ENCODE measurements at regions not wholly inside any gene's neighbourhood (a gene's known extent, or its start where the extent isn't known, plus 50 kb on each side); places are given as distances from the start of the nearest gene placed in this dataset.
"Not testable (repeated sequence)": the region's sequence is repeated elsewhere in the genome, so short reads cannot be mapped to it uniquely, and the experiment has no call there.

DNA sequence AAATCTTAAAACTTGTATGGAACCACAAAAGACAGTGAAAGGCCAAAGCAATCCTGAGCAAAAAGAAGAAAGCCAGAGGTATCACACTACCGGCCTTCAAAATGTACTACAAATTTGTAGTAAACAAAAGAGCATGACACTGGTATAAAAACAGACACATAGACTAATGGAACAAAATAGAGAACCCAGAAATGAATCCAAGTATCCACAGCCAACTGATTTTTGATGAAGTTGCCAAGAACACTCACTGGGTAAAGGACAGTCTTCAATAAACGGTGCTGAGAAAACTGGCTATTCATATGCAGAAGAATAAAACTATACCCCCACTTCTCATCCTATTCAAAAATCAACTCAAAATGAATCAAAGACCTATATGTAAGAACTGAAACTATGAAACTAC, 390.1 kb downstream of the PRELID2 start:
- no peak for DNase-seq (ENCODE audit: extremely low read depth, low read depth)
- H3K4me3 ChIP-seq (replicated peaks; ENCODE audit: low read depth, low read length): no peak overlapping the region
- TF ChIP-seq, protein P1, sequence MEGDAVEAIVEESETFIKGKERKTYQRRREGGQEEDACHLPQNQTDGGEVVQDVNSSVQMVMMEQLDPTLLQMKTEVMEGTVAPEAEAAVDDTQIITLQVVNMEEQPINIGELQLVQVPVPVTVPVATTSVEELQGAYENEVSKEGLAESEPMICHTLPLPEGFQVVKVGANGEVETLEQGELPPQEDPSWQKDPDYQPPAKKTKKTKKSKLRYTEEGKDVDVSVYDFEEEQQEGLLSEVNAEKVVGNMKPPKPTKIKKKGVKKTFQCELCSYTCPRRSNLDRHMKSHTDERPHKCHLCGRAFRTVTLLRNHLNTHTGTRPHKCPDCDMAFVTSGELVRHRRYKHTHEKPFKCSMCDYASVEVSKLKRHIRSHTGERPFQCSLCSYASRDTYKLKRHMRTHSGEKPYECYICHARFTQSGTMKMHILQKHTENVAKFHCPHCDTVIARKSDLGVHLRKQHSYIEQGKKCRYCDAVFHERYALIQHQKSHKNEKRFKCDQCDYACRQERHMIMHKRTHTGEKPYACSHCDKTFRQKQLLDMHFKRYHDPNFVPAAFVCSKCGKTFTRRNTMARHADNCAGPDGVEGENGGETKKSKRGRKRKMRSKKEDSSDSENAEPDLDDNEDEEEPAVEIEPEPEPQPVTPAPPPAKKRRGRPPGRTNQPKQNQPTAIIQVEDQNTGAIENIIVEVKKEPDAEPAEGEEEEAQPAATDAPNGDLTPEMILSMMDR (IDR thresholded peaks at IDR 0.05; ENCODE audit: low read depth, low read length, missing control alignments): no peak

- no peak overlapping the region for H3K4me3 ChIP-seq (replicated peaks; ENCODE audit: low read depth, low read length)
- no peak for DNase-seq (ENCODE audit: extremely low read depth, low read depth)
- TF ChIP-seq, protein P1 (IDR thresholded peaks at IDR 0.05; ENCODE audit: low read depth, low read length, missing control alignments): no peak
Observed at GRCh38 chr5:145443964-145444363, 391.2 kb downstream of the PRELID2 start.

- H3K4me3 ChIP-seq (replicated peaks; ENCODE audit: low read depth, low read length): no peak overlapping the region
- no peak for DNase-seq (ENCODE audit: extremely low read depth, low read depth)
- TF ChIP-seq, protein P1 (IDR thresholded peaks at IDR 0.05; ENCODE audit: low read depth, low read length, missing control alignments): no peak
Observed at GRCh38 chr5:145443366-145443765, 391.8 kb downstream of the PRELID2 start.

DNA sequence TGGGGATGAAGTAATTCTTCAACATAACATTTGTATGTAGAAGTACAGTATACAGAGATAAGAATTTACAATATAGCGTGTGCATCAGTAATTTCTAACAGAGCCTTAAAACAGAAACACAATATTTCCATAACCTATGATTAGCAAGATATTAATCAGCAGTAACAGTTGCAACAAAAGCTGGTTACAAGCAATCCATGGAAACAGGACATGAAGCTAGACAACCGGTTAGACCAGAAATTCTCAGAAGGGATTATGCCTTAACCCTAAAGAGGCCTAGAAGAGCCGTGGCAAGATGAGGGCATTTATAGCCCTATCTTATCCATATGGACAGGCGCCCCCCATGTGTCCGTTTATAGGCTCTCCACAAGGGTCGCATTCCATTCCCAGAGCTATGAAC, 392.5 kb downstream of the PRELID2 start:
- not testable (repeated sequence) for DNase-seq (ENCODE audit: extremely low read depth, low read depth); H3K4me3 ChIP-seq (replicated peaks; ENCODE audit: low read depth, low read length)

DNA sequence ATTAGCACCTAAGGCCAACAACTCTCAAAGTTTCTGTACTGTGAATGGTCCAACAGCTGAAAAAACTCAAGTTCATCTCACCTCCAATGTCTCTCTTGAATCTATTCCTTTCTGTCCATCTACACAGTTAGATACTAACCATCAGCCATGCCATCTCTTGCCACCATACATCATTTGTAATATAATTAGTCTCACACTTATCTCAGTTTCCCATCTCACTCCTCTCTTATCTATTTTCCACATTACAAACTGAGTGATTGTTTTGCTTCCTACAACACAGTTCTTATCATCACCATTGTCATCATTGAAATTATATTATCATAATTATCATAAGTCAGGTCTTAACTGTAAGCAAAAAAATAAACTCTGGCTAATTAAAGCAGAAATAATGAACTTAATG, 393.9 kb downstream of the PRELID2 start:
- no peak for DNase-seq (ENCODE audit: extremely low read depth, low read depth)
- no peak overlapping the region for H3K4me3 ChIP-seq (replicated peaks; ENCODE audit: low read depth, low read length)
- TF ChIP-seq, protein P1 (IDR thresholded peaks at IDR 0.05; ENCODE audit: low read depth, low read length, missing control alignments): no peak

- H3K4me3 ChIP-seq (replicated peaks; ENCODE audit: low read depth, low read length): no peak overlapping the region
- no peak for DNase-seq (ENCODE audit: extremely low read depth, low read depth)
- TF ChIP-seq, protein P1 (IDR thresholded peaks at IDR 0.05; ENCODE audit: low read depth, low read length, missing control alignments): no peak
Observed at GRCh38 chr5:145437627-145438026, 397.5 kb downstream of the PRELID2 start.

DNA sequence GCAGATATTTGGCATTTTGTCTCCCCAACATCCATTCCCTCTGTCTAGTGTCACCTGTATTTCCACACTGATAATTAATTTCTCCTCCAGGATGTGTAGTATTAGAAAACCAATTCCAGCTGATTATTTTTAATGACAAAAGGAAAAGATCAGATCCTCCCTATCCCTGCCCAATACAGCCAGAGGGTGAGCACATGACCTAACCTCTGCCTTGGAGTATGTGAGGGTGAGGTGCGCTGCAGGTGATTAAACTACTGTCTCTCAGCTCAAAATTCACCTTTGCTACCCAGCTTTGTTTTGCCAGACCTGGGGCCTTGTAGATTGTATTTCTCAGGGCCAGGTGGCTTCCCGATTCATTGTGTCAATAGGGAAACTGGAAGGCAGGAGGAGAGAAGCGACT, 402.1 kb downstream of the PRELID2 start:
- no peak overlapping the region for H3K4me3 ChIP-seq (replicated peaks; ENCODE audit: low read depth, low read length)
- TF ChIP-seq, protein P1 (IDR thresholded peaks at IDR 0.05; ENCODE audit: low read depth, low read length, missing control alignments): no peak
- no peak for DNase-seq (ENCODE audit: extremely low read depth, low read depth)

Measured in HFF-Myc (cell line).